Left ventricle myocardium inferior (tissue), 1 donor: ENCODE measurements at regions not wholly inside any gene's neighbourhood (a gene's known extent, or its start where the extent isn't known, plus 50 kb on each side); places are given as distances from the start of the nearest gene placed in this dataset.

Experiments
- DNase-seq: peaks from one replicate; pipeline ENCODE4 v3.0.0-alpha.2; 2020
- H3K27ac ChIP-seq: fragments of 200-600 bp; replicated peaks from 2 replicates; pipeline ENCODE4 v1.8.0; 2021
- H3K27me3 ChIP-seq: fragments of 200-600 bp; 2 replicates; pipeline ENCODE4 v1.8.0; 2021; ENCODE audit warnings: low read depth
- H3K36me3 ChIP-seq: fragments of 200-600 bp; 2 replicates; pipeline ENCODE4 v1.8.0; 2021
- H3K4me1 ChIP-seq: fragments of 200-600 bp; 2 replicates; pipeline ENCODE4 v1.8.0; 2021
- H3K4me3 ChIP-seq: fragments of 200-600 bp; 2 replicates; pipeline ENCODE4 v1.8.0; 2021; ENCODE audit warnings: mild to moderate bottlenecking, moderate library complexity
- H3K9me3 ChIP-seq: fragments of 200-600 bp; replicated peaks from 2 replicates; pipeline ENCODE4 v1.8.0; 2021
- intact Hi-C: fragments of 100-400 bp; cut with micrococcal nuclease; formaldehyde crosslinking; loops from one replicate; pipeline ENCODE4 v1.11.0; 2022
- TF ChIP-seq, protein P1 (sequence below): fragments of 200-600 bp; IDR thresholded peaks from 2 replicates; pipeline ENCODE4 v1.8.0; 2021; ENCODE audit warnings: antibody characterized with exemption, mild to moderate bottlenecking, borderline replicate concordance
- donor health status: DM: no; HTN: yes; CAD: no; lungs with severe emphysema.

GRCh38 chr17:73782641-73783381 is 138.6 kb upstream of the SDK2 start:
- H3K9me3 ChIP-seq, result peaks cover 5% of the 10 kb centered on the region
- intact Hi-C loops, result no loop called here
- H3K36me3 ChIP-seq, result no peaks in the 10 kb centered on the region
- H3K4me1 ChIP-seq, result peaks cover 26% of the 10 kb centered on the region
- no peak for DNase-seq
- H3K4me3 ChIP-seq, result no peak overlapping the region
- no peak overlapping the region for H3K27ac ChIP-seq
- TF ChIP-seq, protein P1, sequence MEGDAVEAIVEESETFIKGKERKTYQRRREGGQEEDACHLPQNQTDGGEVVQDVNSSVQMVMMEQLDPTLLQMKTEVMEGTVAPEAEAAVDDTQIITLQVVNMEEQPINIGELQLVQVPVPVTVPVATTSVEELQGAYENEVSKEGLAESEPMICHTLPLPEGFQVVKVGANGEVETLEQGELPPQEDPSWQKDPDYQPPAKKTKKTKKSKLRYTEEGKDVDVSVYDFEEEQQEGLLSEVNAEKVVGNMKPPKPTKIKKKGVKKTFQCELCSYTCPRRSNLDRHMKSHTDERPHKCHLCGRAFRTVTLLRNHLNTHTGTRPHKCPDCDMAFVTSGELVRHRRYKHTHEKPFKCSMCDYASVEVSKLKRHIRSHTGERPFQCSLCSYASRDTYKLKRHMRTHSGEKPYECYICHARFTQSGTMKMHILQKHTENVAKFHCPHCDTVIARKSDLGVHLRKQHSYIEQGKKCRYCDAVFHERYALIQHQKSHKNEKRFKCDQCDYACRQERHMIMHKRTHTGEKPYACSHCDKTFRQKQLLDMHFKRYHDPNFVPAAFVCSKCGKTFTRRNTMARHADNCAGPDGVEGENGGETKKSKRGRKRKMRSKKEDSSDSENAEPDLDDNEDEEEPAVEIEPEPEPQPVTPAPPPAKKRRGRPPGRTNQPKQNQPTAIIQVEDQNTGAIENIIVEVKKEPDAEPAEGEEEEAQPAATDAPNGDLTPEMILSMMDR, result no peak
- peaks cover 37% of the 10 kb centered on the region for H3K27me3 ChIP-seq

DNA sequence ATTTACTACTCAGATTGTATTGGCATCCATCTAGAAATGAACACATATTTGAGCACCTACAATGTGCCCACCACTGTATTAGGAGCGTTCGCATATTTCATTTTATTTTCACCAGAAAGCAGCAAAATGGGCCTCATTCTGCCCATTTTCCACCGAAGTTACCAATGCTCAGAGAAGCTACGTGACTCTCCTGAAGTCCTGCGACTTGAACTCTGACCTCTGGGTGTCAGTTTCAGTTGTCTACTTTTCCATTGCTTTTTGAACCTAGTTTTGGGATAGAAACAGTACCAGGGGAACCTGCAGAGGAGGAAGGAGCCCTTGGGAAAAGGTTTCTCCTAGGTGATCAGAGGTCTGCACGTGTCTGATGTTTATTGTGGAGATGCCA is 139.1 kb upstream of the SDK2 start:
- Histone ChIP-seq H3K27me3 (peaks cover 37% of the 10 kb centered on the region), H3K27ac (no peak overlapping the region), H3K9me3 (peaks cover 5% of the 10 kb centered on the region), H3K36me3 (no peaks in the 10 kb centered on the region), H3K4me1 (peaks cover 28% of the 10 kb centered on the region), H3K4me3 (no peak overlapping the region)
- intact Hi-C loops, result no loop called here
- TF ChIP-seq, protein P1, result no peak
- no peak for DNase-seq

- Histone ChIP-seq H3K27ac (no peak overlapping the region), H3K27me3 (peaks cover 37% of the 10 kb centered on the region), H3K9me3 (peaks cover 6% of the 10 kb centered on the region), H3K36me3 (no peaks in the 10 kb centered on the region), H3K4me3 (no peak overlapping the region), H3K4me1 (peaks cover 28% of the 10 kb centered on the region)
- intact Hi-C loops, result no loop called here
- TF ChIP-seq, protein P1, result no peak
- DNase-seq, result no peak
Observed at GRCh38 chr17:73783945-73784603, 139.8 kb upstream of the SDK2 start.

GRCh38 chr17:73785496-73785895 is 141.3 kb upstream of the SDK2 start:
- H3K27me3 ChIP-seq, result peaks cover 37% of the 10 kb centered on the region
- peaks cover 8% of the 10 kb centered on the region for H3K9me3 ChIP-seq
- no peak overlapping the region for H3K4me3 ChIP-seq
- TF ChIP-seq, protein P1, result no peak
- no peak for DNase-seq
- H3K4me1 ChIP-seq, result peaks cover 28% of the 10 kb centered on the region
- no peak overlapping the region for H3K27ac ChIP-seq
- H3K36me3 ChIP-seq, result no peaks in the 10 kb centered on the region
- intact Hi-C loops, result no loop called here

DNA sequence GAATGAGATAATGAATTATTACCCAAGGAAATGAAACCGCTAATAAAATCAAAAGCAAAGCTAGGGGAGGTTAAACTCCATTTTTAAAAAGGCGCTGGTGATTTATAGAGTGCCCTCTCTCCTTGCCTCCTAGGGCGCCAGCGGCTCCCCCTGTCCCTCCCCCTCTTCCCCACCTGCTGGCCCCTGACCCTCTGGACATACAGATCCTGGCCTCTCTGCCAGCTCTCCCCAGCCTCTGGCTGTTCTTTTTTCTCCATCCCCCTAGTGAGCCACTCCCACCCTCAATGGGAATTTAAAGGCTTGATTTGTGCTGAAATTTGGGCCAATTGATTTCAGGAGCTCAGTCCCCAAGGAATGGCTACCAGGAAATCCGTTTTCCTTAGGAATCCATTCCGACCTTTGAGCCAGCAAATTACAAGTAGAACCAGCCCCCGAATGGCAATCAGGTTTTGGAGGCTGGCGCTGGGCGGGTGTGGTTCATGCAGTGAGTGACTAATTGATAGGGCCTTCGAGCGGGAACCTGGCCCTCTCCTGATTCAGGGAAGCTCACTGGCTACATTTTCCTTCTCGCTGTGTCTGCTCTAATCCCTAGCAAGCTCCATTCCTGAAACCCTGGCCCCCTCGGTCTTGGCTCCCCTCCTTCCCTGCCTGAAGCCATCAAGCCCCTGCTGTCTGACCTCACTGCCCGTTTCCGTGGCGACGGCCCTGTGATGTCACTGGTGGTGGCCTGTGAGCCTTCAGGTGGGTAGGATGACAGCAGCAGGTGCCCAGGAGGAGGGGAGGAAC is 141.9 kb upstream of the SDK2 start:
- DNase-seq, result no peak
- peaks cover 8% of the 10 kb centered on the region for H3K9me3 ChIP-seq
- H3K4me1 ChIP-seq, result peaks cover 28% of the 10 kb centered on the region
- no peak overlapping the region for H3K27ac ChIP-seq
- intact Hi-C loops, result no loop called here
- no peaks in the 10 kb centered on the region for H3K36me3 ChIP-seq
- H3K4me3 ChIP-seq, result no peak overlapping the region
- TF ChIP-seq, protein P1, result no peak
- peaks cover 37% of the 10 kb centered on the region for H3K27me3 ChIP-seq
